ENCODE measurements at regions not wholly inside any gene's neighbourhood (a gene's known extent, or its start where the extent isn't known, plus 50 kb on each side); places are given as distances from the start of the nearest gene placed in this dataset.
A peak's percentile ranks its signal among the peaks of the same experiment; 100 is the strongest.

- DNase-seq: no peak
These were observed 707.3 kb upstream of the UBE2E2 start for GRCh38 chr3:22495791-22496190.

DNA sequence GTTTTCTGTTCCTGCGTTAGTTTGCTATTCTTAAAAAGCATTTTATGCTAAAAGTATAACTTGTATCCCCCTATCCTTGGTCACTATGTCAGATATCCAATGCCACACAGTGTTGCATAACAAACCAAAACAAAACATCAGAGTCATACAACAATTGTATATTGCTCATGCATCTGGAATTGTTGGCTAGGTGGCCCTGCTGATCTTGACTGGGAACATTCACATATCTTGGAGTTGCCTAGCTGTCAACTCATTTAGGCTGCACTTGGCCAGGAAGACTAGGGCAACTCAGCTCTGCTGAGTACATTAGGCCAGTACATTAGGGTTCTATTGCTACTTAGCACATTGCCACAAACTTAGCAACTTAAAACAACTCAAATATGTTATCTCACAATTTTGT, 706.5 kb upstream of the UBE2E2 start:
- DNase-seq: no peak

DNA sequence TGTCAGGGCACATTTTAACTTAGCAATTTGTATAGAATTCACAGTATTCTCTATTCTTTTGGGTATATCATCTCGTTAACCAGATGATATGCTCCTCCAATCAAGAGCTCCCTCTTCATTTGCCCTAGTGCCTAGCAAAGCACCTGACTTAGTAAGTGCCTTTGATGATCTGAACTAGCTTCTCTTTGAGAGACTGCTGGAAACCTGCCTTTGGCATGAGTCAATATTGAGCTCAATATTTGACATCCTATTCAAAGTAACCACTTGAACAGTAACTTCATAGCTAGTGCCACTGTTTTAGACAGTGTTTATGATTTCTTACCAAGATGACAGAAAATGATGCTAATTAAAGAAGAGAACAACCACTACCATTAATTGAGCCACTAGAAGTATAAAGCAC, 696.3 kb upstream of the UBE2E2 start:
- DNase-seq: no peak

- no peak for DNase-seq
These were observed 695.4 kb upstream of the UBE2E2 start for GRCh38 chr3:22507709-22508108.

DNA sequence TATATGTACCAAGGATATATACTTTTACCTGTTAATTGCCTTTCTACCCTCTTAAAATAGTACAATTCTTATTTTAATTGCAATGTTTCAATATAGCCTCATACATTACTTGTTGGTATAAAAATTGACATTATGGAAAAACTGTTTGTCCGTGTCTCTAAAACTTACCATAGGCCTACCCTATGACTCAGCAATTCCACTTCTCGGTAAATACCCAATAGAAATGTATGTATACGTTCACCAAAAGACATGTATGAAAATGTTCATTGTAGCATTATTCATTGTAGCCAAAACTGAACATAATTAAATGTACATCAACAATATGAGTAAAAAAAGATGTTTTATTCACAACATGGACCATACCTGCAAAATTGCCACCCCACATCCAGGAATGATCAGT, 679.2 kb upstream of the UBE2E2 start:
- no peak for DNase-seq

DNA sequence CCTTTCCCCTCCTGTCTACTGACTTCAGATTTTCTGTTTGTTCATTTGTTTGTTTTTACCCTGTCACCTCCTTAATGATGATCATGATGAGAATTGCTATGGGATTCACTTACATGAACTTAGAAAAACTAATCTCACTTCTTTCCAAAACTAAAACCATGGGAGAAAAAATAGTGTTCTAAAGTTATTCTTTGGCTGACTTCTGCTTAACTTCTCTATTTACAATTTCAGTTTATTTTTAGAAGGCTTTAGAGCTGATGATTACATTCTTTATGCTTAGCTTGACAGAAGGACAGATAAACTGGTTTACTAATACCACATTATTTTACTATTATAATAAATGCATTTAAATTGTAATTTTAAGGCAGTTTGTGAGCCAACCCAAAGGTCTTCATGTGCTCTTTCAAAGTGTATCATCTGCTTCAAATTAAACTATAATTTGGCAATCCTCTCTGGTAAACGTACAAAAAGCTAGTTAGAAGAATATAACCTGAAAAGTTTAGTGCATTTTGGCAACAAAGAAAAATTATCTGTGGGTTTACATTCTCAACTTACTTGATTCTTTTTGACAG, 676.8 kb upstream of the UBE2E2 start:
- DNase-seq: peak; percentile 1

DNA sequence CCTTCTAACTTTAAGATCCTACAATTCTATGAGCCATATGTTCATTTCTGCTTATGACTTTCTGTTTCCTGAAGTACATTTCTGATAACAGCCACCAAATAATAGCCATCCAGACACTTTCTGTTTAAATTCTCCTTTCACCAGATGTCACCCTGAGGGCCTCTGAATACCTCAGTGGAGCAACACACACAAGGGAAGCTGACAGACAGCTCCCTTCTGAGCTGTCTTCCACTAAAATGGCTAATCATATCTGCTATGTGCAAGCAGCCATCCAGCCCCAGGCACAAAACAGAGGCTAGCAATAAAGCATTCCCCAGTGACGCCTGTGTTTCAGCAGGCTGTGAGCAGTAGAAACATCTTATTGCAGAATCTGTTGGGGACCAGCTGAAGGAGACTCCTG, 666.6 kb upstream of the UBE2E2 start:
- DNase-seq: no peak

- DNase-seq: no peak
These were observed 665.6 kb upstream of the UBE2E2 start for GRCh38 chr3:22537560-22537959.

- peak; percentile 26 for DNase-seq
These were observed 660.8 kb upstream of the UBE2E2 start for GRCh38 chr3:22542311-22542710.

DNA sequence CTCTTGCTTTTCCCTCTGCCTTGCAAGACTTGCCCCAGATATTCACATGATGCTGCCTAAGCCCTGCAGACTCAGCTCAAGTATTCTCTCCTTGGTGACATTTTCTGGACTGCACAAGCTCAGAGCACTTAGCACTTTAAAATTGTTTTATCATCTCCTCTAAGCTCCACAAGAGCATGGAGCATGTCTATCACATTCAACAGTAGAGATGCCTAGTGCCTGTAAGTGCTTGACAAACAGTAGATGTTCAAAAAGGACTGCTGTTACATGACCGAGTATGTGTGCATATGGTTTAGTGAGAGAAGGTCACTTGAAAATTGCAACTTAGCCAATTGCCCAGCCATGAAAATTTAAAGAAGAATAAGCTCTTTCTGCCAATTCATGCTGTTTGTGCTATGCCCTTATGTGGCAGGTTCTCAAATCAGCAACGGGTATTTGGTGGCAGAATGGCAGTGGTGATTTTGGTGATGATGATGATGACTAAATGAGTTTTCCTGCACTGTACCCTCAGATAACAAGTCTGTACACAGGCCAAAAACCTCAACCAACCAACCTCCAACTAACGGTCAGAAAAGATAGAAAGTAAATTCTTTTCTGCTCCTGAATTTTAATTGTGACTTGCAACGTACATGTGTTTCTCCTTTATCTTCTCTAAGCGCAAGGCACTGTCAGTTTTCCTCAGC, 647.2 kb upstream of the UBE2E2 start:
- no peak for DNase-seq

DNA sequence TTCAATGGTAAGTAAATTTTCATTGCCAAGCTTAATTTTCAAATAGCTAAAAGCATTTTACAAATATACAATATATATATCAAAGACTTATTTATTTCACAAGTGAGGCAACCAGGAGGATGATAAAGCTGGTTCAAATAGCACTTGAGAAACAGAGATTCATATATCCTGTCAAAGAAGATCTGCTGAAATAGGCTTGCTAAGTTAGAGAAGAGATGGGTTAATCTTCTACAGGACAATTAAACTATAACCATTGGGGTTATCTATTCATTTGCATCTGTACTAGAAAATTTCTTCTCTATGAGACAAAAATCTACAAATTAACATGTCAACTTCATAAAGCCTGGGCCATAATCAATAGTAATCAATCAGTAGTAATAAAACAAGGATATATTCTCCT, 637.7 kb upstream of the UBE2E2 start:
- DNase-seq: no peak

GRCh38 chr3:22568285-22568684, 634.8 kb upstream of the UBE2E2 start:
- DNase-seq: no peak

DNA sequence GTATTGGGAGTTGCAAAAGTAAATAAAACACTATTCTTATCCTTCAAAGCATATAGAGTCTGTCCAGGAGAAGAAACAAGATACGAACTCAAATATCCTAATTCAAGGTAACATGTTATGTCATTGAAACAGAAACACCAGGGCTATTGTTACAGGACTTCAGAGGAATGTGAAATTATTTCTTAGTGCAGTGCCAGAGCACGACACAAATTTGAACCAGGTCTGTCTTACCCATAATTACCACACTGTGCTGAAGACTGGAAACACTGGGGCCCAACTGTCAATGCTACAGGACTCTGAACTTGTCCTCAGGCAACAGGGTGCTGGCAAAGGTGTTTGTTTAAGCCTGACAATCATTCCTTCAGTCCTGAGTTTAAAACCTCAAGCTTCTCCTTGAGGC, 633.6 kb upstream of the UBE2E2 start:
- no peak for DNase-seq

- no peak for DNase-seq
These were observed 622.1 kb upstream of the UBE2E2 start for GRCh38 chr3:22581007-22581406.

DNA sequence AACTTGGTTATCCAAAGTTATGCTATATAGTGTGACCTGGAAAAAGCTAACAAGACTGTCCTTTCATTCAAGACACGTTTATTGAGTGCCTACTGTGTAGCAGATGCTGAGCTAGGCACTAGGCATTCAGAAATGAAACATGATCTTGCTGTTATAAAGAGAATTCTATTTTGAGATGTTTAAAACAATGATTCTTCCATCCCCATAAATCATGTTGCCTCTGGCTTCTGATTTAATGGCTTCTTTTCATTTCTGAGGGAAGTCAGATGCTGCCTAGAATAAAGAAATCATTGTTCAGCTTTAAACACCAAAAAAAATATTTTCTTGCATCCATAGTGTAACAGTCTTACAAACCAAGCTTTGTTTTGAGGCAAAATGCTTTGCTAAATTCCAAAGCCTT, 620.9 kb upstream of the UBE2E2 start:
- DNase-seq: no peak

DNA sequence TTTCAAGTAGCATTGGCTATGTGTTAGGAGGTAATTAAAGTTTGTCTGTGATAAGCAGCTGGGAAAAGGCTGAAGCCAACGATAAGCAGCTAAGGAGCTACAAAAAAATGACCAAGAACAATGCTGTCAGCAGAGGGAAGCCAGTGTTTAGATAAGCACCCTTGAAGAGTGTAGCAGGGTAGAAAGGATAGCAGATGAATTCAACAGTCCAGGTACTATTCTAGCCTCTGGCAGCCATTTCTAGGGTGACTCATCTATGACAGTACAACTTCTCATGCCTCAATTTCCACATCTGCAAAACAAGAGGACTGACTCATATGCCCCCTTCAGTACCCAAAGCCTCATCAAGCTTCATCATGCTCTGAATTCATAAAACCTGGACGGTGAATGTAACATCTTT, 617.6 kb upstream of the UBE2E2 start:
- peak; percentile 43 for DNase-seq

DNA sequence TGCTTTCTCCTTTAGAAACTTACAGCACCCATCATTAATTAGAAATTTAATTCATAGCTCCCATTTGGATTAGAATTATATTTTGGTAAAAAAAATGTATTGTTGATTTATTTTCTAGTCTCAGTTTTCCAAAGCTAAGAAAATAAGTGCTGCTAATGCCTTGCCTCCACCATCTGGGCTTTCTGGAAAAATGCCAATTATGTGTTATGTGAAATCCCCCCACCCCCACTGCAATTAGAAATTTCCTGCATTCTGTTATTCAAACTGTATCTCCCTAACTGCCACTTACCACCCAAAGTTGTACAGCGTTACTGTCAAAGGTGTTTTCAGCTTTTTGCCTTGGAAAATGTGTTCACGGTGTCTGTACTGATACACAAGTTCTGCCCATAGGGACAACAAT, 617.2 kb upstream of the UBE2E2 start:
- peak; percentile 4 for DNase-seq

DNA sequence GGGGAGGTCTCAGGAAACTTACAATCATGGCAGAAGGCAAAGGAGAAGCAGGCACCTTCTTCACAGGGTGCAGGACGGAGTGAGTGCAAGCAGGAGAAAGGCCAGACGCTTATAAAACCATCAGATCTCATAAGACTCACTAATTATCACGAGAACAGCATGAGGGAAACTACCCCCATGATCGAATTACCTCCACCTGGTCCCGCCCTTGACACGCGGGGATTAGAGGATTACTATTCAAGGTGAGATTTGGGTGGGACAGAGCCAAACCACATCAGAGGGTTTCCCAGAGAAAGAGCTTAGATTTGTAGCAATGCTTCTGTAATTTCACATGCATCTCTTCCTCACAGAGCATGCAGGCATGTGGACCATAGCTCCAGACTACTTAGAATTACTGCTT, 615.7 kb upstream of the UBE2E2 start:
- no peak for DNase-seq

GRCh38 chr3:22593638-22594037, 609.5 kb upstream of the UBE2E2 start:
- no peak for DNase-seq

DNA sequence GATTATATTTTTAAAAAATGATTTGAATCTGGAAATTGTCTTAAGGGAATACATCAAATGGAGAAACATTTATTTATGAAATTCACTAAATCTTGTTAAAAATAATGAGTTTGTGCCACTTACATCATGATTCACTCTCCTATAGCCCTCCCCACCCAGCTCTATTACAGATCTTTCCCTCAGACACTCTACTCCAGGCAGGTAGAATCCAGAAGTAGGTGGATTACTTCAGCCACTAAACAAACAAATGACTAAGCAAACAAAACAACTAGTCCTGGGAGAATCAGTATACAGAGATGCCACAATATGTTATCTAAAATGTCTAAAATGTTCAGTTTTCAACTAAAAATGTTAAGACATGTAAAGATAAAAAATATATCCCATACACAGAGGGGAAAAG, 608.1 kb upstream of the UBE2E2 start:
- DNase-seq: no peak

DNA sequence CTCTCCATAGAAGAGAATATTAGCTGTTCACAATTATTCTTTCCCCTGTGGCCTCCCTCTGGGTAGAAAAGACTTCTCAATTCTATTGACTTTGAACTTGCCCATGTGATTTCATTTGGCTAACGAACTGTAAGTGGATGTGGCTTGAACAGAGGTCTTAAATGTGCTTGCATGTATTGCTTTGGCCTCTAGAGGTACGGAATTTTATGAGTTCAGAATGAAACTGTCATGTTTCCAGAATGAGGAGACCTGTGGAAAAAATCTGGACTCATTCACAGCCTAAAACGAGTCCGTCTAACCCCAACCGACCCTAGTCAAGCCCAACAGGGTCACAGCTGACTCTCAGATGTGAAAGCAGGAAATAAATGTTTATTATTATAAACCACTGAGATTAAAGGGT, 596.7 kb upstream of the UBE2E2 start:
- DNase-seq: no peak

- DNase-seq: peak; percentile 1
These were observed 596.2 kb upstream of the UBE2E2 start for GRCh38 chr3:22606938-22607337.

GRCh38 chr3:22608093-22608492, 595.0 kb upstream of the UBE2E2 start:
- no peak for DNase-seq

DNA sequence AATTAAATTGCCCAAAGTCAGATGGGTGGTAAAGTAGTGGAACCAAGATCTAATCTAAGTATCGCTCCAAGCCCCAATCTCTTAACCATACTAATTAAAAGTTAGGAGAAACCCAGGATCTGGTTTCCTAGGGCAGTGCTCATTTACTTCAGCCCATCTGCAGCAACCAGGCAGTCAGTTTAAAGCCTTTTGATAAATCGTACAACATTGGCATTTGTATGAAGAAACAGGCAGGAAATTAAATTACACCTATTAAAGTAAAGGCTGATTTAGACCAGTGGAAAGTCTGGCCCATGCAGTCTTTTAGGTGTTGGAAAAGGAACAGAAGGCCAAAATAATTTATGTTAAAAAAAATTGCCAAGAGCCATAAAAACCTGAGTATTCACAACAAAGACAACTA, 594.4 kb upstream of the UBE2E2 start:
- no peak for DNase-seq

DNA sequence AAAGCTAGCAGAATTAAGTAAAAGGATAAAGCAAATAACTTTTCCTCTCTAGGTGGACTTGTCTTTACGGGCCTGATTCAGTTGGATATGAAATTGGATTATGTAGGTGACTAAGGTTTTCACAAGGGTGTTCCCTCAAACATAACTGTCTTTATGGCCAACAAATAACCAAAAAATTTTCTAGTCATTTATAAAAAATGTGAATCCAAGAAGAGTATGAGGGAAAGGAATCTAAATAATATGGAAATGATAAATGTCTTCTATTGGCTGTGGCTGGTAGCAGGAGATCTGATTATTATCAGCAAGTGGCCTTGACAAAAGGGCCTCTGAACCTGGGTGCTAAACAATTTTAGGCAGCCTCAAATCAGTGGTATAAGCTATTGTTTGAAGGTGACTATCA, 594.0 kb upstream of the UBE2E2 start:
- peak; percentile 29 for DNase-seq
